H9 (cell line): ENCODE measurements at regions not wholly inside any gene's neighbourhood (a gene's known extent, or its start where the extent isn't known, plus 50 kb on each side); places are given as distances from the start of the nearest gene placed in this dataset.

Experiments
- DNase-seq: peaks from one replicate; pipeline ENCODE4 v3.0.0-alpha.2; 2017
- H2AFZ ChIP-seq: one replicate; pipeline ENCODE4 v1.6.1; 2013; ENCODE audit warnings: mild to moderate bottlenecking, low read length, control low read depth, moderate library complexity
- H2AK5ac ChIP-seq: 2 replicates; pipeline ENCODE4 v1.6.1; 2013; ENCODE audit warnings: low read length, control low read depth, mixed read lengths; ENCODE audit not compliant: insufficient read length
- H2BK120ac ChIP-seq: one replicate; pipeline ENCODE4 v1.6.1; 2013; ENCODE audit warnings: low read depth, mild to moderate bottlenecking, low read length, control low read depth, inconsistent platforms; ENCODE audit not compliant: poor library complexity, severe bottlenecking
- H2BK12ac ChIP-seq: 2 replicates; pipeline ENCODE4 v1.6.1; 2013; ENCODE audit warnings: low read length, control low read depth, mixed read lengths, low read depth; ENCODE audit not compliant: insufficient read length
- H2BK15ac ChIP-seq: 2 replicates; pipeline ENCODE4 v1.6.1; 2013; ENCODE audit warnings: low read depth, low read length, control low read depth
- H2BK20ac ChIP-seq: one replicate; pipeline ENCODE4 v1.6.1; 2013; ENCODE audit warnings: low read depth, mild to moderate bottlenecking, low read length, control low read depth, inconsistent platforms; ENCODE audit not compliant: poor library complexity, severe bottlenecking
- H2BK5ac ChIP-seq: 2 replicates; pipeline ENCODE4 v1.6.1; 2013; ENCODE audit warnings: low read length, control low read depth, mixed read lengths; ENCODE audit not compliant: insufficient read length
- H3K14ac ChIP-seq: 2 replicates; pipeline ENCODE4 v1.6.1; 2013; ENCODE audit warnings: low read length, control low read depth; ENCODE audit not compliant: insufficient read depth
- H3K18ac ChIP-seq: 2 replicates; pipeline ENCODE4 v1.6.1; 2013; ENCODE audit warnings: low read depth, mild to moderate bottlenecking, mixed read lengths, low read length, control low read depth; ENCODE audit not compliant: insufficient read length
- H3K23ac ChIP-seq: 2 replicates; pipeline ENCODE4 v1.6.1; 2013; ENCODE audit warnings: low read length, control low read depth, mixed read lengths, low read depth; ENCODE audit not compliant: insufficient read length
- H3K23me2 ChIP-seq: 2 replicates; pipeline ENCODE4 v1.6.1; 2013; ENCODE audit warnings: low read depth, mild to moderate bottlenecking, mixed read lengths, low read length, control low read depth; ENCODE audit not compliant: insufficient read length, poor library complexity, severe bottlenecking
- H3K27ac ChIP-seq: 2 replicates; pipeline ENCODE4 v1.5.1; 2013; ENCODE audit warnings: low read length, control low read depth, mixed read lengths, low read depth; ENCODE audit not compliant: insufficient read length
- H3K27me3 ChIP-seq: 2 replicates; pipeline ENCODE4 v1.6.1; 2013; ENCODE audit warnings: low read length, control low read depth, inconsistent platforms; ENCODE audit not compliant: insufficient read depth
- H3K4ac ChIP-seq: 2 replicates; pipeline ENCODE4 v1.6.1; 2013; ENCODE audit warnings: low read depth, mild to moderate bottlenecking, control low read depth, inconsistent platforms, low read length, moderate library complexity
- H3K4me1 ChIP-seq: 2 replicates; pipeline ENCODE4 v1.6.1; 2013; ENCODE audit warnings: low read length, control low read depth, inconsistent platforms; ENCODE audit not compliant: insufficient read depth
- H3K4me2 ChIP-seq: 2 replicates; pipeline ENCODE4 v1.6.1; 2013; ENCODE audit warnings: low read length, control low read depth, mixed read lengths; ENCODE audit not compliant: insufficient read length, insufficient read depth
- H3K56ac ChIP-seq: 2 replicates; pipeline ENCODE4 v1.6.1; 2013; ENCODE audit warnings: low read depth, mild to moderate bottlenecking, mixed read lengths, low read length, control low read depth; ENCODE audit not compliant: insufficient read length
- H3K79me1 ChIP-seq: 2 replicates; pipeline ENCODE4 v1.6.1; 2013; ENCODE audit warnings: low read depth, mild to moderate bottlenecking, moderate library complexity, low read length, control low read depth, inconsistent platforms; ENCODE audit not compliant: insufficient read depth, poor library complexity, severe bottlenecking
- H3K79me2 ChIP-seq: 2 replicates; pipeline ENCODE4 v1.6.1; 2013; ENCODE audit warnings: low read length, control low read depth, inconsistent platforms; ENCODE audit not compliant: insufficient read depth
- H3K9ac ChIP-seq: 2 replicates; pipeline ENCODE4 v1.6.1; 2013; ENCODE audit warnings: low read length, control low read depth, mixed read lengths; ENCODE audit not compliant: insufficient read length; ENCODE audit errors: extremely low read depth
- H3K9me3 ChIP-seq: one replicate; pipeline ENCODE4 v1.6.1; 2013; ENCODE audit warnings: low read depth, low read length, inconsistent platforms; ENCODE audit not compliant: control insufficient read depth
- H3T11ph ChIP-seq: one replicate; pipeline ENCODE4 v1.6.1; 2013; ENCODE audit warnings: mild to moderate bottlenecking, low read length, control low read depth, inconsistent platforms
- H4K20me1 ChIP-seq: one replicate; pipeline ENCODE4 v1.6.1; 2013; ENCODE audit not compliant: control insufficient read depth, insufficient read length, insufficient read depth
- H4K5ac ChIP-seq: 2 replicates; pipeline ENCODE4 v1.6.1; 2013; ENCODE audit warnings: low read depth, mild to moderate bottlenecking, mixed read lengths, low read length, control low read depth; ENCODE audit not compliant: insufficient read length
- H4K8ac ChIP-seq: replicated peaks from 2 replicates; pipeline ENCODE4 v1.6.1; 2013; ENCODE audit warnings: low read length, control low read depth, mixed read lengths, low read depth; ENCODE audit not compliant: insufficient read length
- H4K91ac ChIP-seq: 2 replicates; pipeline ENCODE4 v1.6.1; 2013; ENCODE audit warnings: low read depth, mild to moderate bottlenecking, moderate library complexity, mixed read lengths, low read length, control low read depth; ENCODE audit not compliant: insufficient read length
- H3K27ac Mint-ChIP-seq, 3 experiments: 2 replicates in 2 of 3; 3 replicates in 1 of 3; pipeline ENCODE4 v1.8.0; 2020 to 2021; ENCODE audit warnings: mixed read lengths in 3 of 3, mild to moderate bottlenecking in 1 of 3, moderate library complexity in 1 of 3
- H3K27me3 Mint-ChIP-seq: 2 replicates; pipeline ENCODE4 v1.8.0; 2021; ENCODE audit warnings: low read depth, mild to moderate bottlenecking, moderate library complexity, mixed read lengths
- H3K36me3 Mint-ChIP-seq, 3 experiments: 2 replicates in 2 of 3; 3 replicates in 1 of 3; pipeline ENCODE4 v1.8.0; 2020 to 2021; ENCODE audit warnings: low read depth in 3 of 3, mixed read lengths in 3 of 3; ENCODE audit not compliant: insufficient read depth in 1 of 3
- H3K4me1 Mint-ChIP-seq, 2 experiments: 2 replicates each; pipeline ENCODE4 v1.8.0; 2020; ENCODE audit warnings: mixed read lengths in 2 of 2
- H3K4me3 Mint-ChIP-seq, 2 experiments: 2 replicates in 1 of 2; 3 replicates in 1 of 2; pipeline ENCODE4 v1.8.0; 2020 to 2021; ENCODE audit warnings: mild to moderate bottlenecking in 2 of 2, mixed read lengths in 2 of 2, moderate library complexity in 1 of 2
- H3K9me3 Mint-ChIP-seq, 2 experiments: 2 replicates in 1 of 2; 3 replicates in 1 of 2; pipeline ENCODE4 v1.8.0; 2020; ENCODE audit warnings: mild to moderate bottlenecking in 2 of 2, mixed read lengths in 2 of 2, moderate library complexity in 1 of 2
- WGBS: extraction: QIAGEN DNeasy Blood & Tissue Kit; methylation state at CpG from one replicate; pipeline ENCODE4 v1.1.7; 2013; ENCODE audit warnings: missing lambda C conversion rate, low lambda C conversion rate, mixed read lengths; ENCODE audit not compliant: insufficient read length; ENCODE audit errors: extremely low coverage; 5-methylcytosine and 5-hydroxymethylcytosine counted together
- TF ChIP-seq, protein P1 (sequence below): fragments of 200-600 bp; sonication (generic); conservative IDR thresholded peaks from 3 replicates; pipeline ENCODE4 v1.8.0; 2021; ENCODE audit warnings: antibody characterized with exemption, mild to moderate bottlenecking

DNA sequence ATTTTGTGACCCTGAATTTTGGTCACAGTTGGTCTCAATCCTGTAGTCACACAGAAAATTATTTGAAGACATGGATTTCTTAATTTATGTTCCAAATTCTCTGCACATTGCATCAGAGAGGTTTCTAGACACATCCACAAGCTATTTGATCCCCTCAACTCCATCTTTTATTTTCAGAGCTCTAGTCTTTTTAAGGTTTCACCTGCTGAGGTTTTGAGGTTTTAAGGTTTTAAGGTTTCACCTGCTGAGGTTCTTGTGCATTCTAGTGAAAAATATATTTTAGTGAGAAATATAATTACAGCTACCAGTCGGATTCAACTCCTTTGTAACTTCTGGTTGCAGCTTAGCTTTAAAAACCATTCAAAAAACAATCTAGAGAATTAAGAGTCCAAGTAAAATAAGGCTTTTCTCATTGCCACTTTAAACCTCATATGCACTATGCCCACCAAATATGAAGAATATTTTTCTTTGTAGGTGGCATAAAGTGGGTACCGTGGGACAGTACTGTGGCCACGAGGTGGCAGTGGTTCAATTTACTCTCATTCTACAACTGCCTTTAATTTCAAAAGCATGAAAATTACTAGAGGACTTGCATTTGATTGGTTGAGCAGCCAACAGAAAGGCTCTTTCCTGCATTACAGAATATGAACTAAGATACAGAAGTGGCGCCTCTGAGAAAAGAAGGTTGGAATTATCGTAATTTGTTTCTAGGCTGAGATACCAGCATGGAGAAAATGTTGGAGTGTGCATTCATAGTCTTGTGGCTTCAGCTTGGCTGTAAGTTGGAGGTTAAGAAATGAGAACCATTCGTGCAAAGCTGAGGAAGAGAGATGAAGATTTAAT is 366.5 kb upstream of the OR4E1 start:
- no peak overlapping the region for H2AFZ ChIP-seq

More for the DNA sequence above, 366.5 kb upstream of the OR4E1 start:
- no peaks in the 10 kb centered on the region for H3K36me3 Mint-ChIP-seq
- Histone ChIP-seq H2BK5ac (no peak overlapping the region), H4K8ac (no peak overlapping the region), H3K9ac (no peak overlapping the region), H3K27ac (no peak overlapping the region), H3K79me2 (no peaks in the 10 kb centered on the region), H4K5ac (no peak overlapping the region), H2BK15ac (no peak overlapping the region), H2BK12ac (no peak overlapping the region), H2AK5ac (no peak overlapping the region), H3K4me2 (no peak overlapping the region), H3K14ac (no peak overlapping the region), H3K79me1 (no peaks in the 10 kb centered on the region), H3K4me1 (no peaks in the 10 kb centered on the region), H3K18ac (no peak overlapping the region), H3K23ac (no peak overlapping the region), H2BK20ac (no peak overlapping the region), H3K56ac (no peak overlapping the region), H4K91ac (no peak overlapping the region), H4K20me1 (no peaks in the 10 kb centered on the region), H2BK120ac (no peak overlapping the region), H3K27me3 (no peaks in the 10 kb centered on the region), H3K23me2 (no peaks in the 10 kb centered on the region), H3K9me3 (no peaks in the 10 kb centered on the region), H3T11ph (no peak overlapping the region), H3K4ac (no peak overlapping the region)
- no CpG with 5 or more reads among the region's 6 CpGs for WGBS
- no peaks in the 10 kb centered on the region for H3K4me1 Mint-ChIP-seq
- H3K4me3 Mint-ChIP-seq, result no peak overlapping the region
- no peak for DNase-seq
- TF ChIP-seq, protein P1, sequence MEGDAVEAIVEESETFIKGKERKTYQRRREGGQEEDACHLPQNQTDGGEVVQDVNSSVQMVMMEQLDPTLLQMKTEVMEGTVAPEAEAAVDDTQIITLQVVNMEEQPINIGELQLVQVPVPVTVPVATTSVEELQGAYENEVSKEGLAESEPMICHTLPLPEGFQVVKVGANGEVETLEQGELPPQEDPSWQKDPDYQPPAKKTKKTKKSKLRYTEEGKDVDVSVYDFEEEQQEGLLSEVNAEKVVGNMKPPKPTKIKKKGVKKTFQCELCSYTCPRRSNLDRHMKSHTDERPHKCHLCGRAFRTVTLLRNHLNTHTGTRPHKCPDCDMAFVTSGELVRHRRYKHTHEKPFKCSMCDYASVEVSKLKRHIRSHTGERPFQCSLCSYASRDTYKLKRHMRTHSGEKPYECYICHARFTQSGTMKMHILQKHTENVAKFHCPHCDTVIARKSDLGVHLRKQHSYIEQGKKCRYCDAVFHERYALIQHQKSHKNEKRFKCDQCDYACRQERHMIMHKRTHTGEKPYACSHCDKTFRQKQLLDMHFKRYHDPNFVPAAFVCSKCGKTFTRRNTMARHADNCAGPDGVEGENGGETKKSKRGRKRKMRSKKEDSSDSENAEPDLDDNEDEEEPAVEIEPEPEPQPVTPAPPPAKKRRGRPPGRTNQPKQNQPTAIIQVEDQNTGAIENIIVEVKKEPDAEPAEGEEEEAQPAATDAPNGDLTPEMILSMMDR, result peak; percentile 70
- no peak overlapping the region for H3K27ac Mint-ChIP-seq
- H3K9me3 Mint-ChIP-seq, result no peaks in the 10 kb centered on the region
- no peaks in the 10 kb centered on the region for H3K27me3 Mint-ChIP-seq
